Karpas-422 (cell line): ENCODE measurements at regions not wholly inside any gene's neighbourhood (a gene's known extent, or its start where the extent isn't known, plus 50 kb on each side); places are given as distances from the start of the nearest gene placed in this dataset.

Experiments used
- DNase-seq: peaks from one replicate; pipeline ENCODE4 v3.0.0-alpha.2; 2015
- H2AFZ ChIP-seq: fragments of 200-600 bp; sonication (generic); 2 replicates; pipeline ENCODE4 v1.6.1; 2014; ENCODE audit warnings: antibody characterized with exemption, low read length, mixed read lengths
- H3K27ac ChIP-seq: fragments of 200-600 bp; sonication (generic); 2 replicates; pipeline ENCODE4 v1.5.1; 2014; ENCODE audit warnings: mild to moderate bottlenecking, low read length, moderate library complexity
- H3K27me3 ChIP-seq: fragments of 200-600 bp; sonication (generic); 2 replicates; pipeline ENCODE4 v1.6.1; 2014; ENCODE audit warnings: low read length, mixed read lengths
- H3K36me3 ChIP-seq: fragments of 200-600 bp; sonication (generic); 2 replicates; pipeline ENCODE4 v1.6.1; 2014; ENCODE audit warnings: low read length, mixed read lengths; ENCODE audit not compliant: insufficient read depth
- H3K4me1 ChIP-seq: fragments of 200-600 bp; sonication (generic); 2 replicates; pipeline ENCODE4 v1.6.1; 2014; ENCODE audit warnings: mild to moderate bottlenecking, low read length, mixed read lengths
- H3K4me2 ChIP-seq: fragments of 200-600 bp; sonication (generic); 2 replicates; pipeline ENCODE4 v1.6.1; 2014; ENCODE audit warnings: low read length, low read depth, mild to moderate bottlenecking; ENCODE audit not compliant: poor library complexity, severe bottlenecking
- H3K4me3 ChIP-seq: fragments of 200-600 bp; sonication (generic); 2 replicates; pipeline ENCODE4 v1.5.1; 2014; ENCODE audit warnings: mild to moderate bottlenecking, antibody characterized with exemption, low read length, mixed read lengths
- H3K79me2 ChIP-seq: fragments of 200-600 bp; sonication (generic); 2 replicates; pipeline ENCODE4 v1.6.1; 2014; ENCODE audit warnings: mild to moderate bottlenecking, low read length, mixed read lengths
- H3K9ac ChIP-seq: fragments of 200-600 bp; sonication (generic); 2 replicates; pipeline ENCODE4 v1.6.0; 2014; ENCODE audit warnings: low read length
- H3K9me2 ChIP-seq: fragments of 200-600 bp; sonication (generic), shearing (Covaris generic); replicated peaks from 2 replicates; pipeline ENCODE4 v1.6.0; 2014; ENCODE audit warnings: mild to moderate bottlenecking, low read length, moderate library complexity; ENCODE audit not compliant: insufficient read depth
- H3K9me3 ChIP-seq: fragments of 300-700, 200-600 bp; sonication (generic); 2 replicates; pipeline ENCODE4 v1.6.1; 2014; ENCODE audit warnings: low read length, mixed read lengths
- H4K20me1 ChIP-seq: fragments of 200-600 bp; sonication (generic); 2 replicates; pipeline ENCODE4 v1.6.1; 2014; ENCODE audit warnings: mild to moderate bottlenecking, antibody characterized with exemption, low read length, low read depth; ENCODE audit not compliant: insufficient read depth

- Histone ChIP-seq H2AFZ (no peak overlapping the region), H3K4me1 (peaks cover 12% of the 10 kb centered on the region), H3K9me2 (no peaks in the 10 kb centered on the region)
These were observed 836.0 kb downstream of the MAFB start for GRCh38 chr20:39853050-39853449.

GRCh38 chr20:39851459-39851858 is 837.6 kb downstream of the MAFB start:
- H3K79me2 ChIP-seq: no peaks in the 10 kb centered on the region
- no peaks in the 10 kb centered on the region for H3K9me3 ChIP-seq
- DNase-seq: no peak
- peaks cover 12% of the 10 kb centered on the region for H3K4me1 ChIP-seq
- H3K4me3 ChIP-seq: no peak overlapping the region
- H3K27ac ChIP-seq: no peak overlapping the region
- H3K4me2 ChIP-seq: no peak overlapping the region
- H3K36me3 ChIP-seq: no peaks in the 10 kb centered on the region
- no peak overlapping the region for H2AFZ ChIP-seq
- no peaks in the 10 kb centered on the region for H3K27me3 ChIP-seq
- no peak overlapping the region for H3K9ac ChIP-seq
- no peaks in the 10 kb centered on the region for H3K9me2 ChIP-seq
- H4K20me1 ChIP-seq: no peaks in the 10 kb centered on the region

More at GRCh38 chr20:39853050-39853449, 836.0 kb downstream of the MAFB start:
- DNase-seq: no peak
- no peaks in the 10 kb centered on the region for H3K9me3 ChIP-seq
- H3K79me2 ChIP-seq: no peaks in the 10 kb centered on the region
- no peaks in the 10 kb centered on the region for H3K27me3 ChIP-seq
- H3K27ac ChIP-seq: no peak overlapping the region
- no peak overlapping the region for H3K4me2 ChIP-seq
- no peak overlapping the region for H3K9ac ChIP-seq
- H3K36me3 ChIP-seq: no peaks in the 10 kb centered on the region
- no peaks in the 10 kb centered on the region for H4K20me1 ChIP-seq
- no peak overlapping the region for H3K4me3 ChIP-seq

GRCh38 chr20:39850821-39851330 is 838.2 kb downstream of the MAFB start:
- no peaks in the 10 kb centered on the region for H4K20me1 ChIP-seq
- peak; percentile 50 for DNase-seq
- H3K27ac ChIP-seq: no peak overlapping the region
- H3K9me2 ChIP-seq: no peaks in the 10 kb centered on the region
- H2AFZ ChIP-seq: no peak overlapping the region
- H3K27me3 ChIP-seq: no peaks in the 10 kb centered on the region
- H3K9me3 ChIP-seq: no peaks in the 10 kb centered on the region
- H3K79me2 ChIP-seq: no peaks in the 10 kb centered on the region
- no peak overlapping the region for H3K4me2 ChIP-seq
- H3K36me3 ChIP-seq: no peaks in the 10 kb centered on the region
- H3K9ac ChIP-seq: no peak overlapping the region
- H3K4me3 ChIP-seq: no peak overlapping the region
- peaks cover 12% of the 10 kb centered on the region for H3K4me1 ChIP-seq

- DNase-seq: no peak
- Histone ChIP-seq H3K9ac (no peak overlapping the region), H3K36me3 (no peaks in the 10 kb centered on the region), H3K27me3 (no peaks in the 10 kb centered on the region), H3K9me3 (no peaks in the 10 kb centered on the region), H2AFZ (no peak overlapping the region), H3K4me3 (no peak overlapping the region), H3K4me2 (no peak overlapping the region), H3K9me2 (no peaks in the 10 kb centered on the region), H3K27ac (no peak overlapping the region), H3K4me1 (peaks cover 12% of the 10 kb centered on the region), H4K20me1 (no peaks in the 10 kb centered on the region), H3K79me2 (no peaks in the 10 kb centered on the region)
These were observed 838.8 kb downstream of the MAFB start for GRCh38 chr20:39850246-39850645.

- Histone ChIP-seq H3K4me2 (no peak overlapping the region), H2AFZ (no peak overlapping the region), H3K36me3 (no peaks in the 10 kb centered on the region), H3K27ac (no peak overlapping the region), H3K27me3 (no peaks in the 10 kb centered on the region), H3K9ac (no peak overlapping the region), H3K9me3 (no peaks in the 10 kb centered on the region), H3K9me2 (no peaks in the 10 kb centered on the region), H4K20me1 (no peaks in the 10 kb centered on the region), H3K4me3 (no peak overlapping the region), H3K79me2 (no peaks in the 10 kb centered on the region), H3K4me1 (peaks cover 12% of the 10 kb centered on the region)
- DNase-seq: no peak
These were observed 839.4 kb downstream of the MAFB start for GRCh38 chr20:39849664-39850063.

GRCh38 chr20:39849171-39849570 is 839.9 kb downstream of the MAFB start:
- DNase-seq: no peak
- H3K36me3 ChIP-seq: no peaks in the 10 kb centered on the region
- H3K27me3 ChIP-seq: no peaks in the 10 kb centered on the region
- H3K9ac ChIP-seq: no peak overlapping the region
- H3K4me3 ChIP-seq: no peak overlapping the region
- H3K9me3 ChIP-seq: no peaks in the 10 kb centered on the region
- H3K9me2 ChIP-seq: no peaks in the 10 kb centered on the region
- H2AFZ ChIP-seq: no peak overlapping the region
- H3K4me2 ChIP-seq: no peak overlapping the region
- no peaks in the 10 kb centered on the region for H3K79me2 ChIP-seq
- peaks cover 12% of the 10 kb centered on the region for H3K4me1 ChIP-seq
- no peak overlapping the region for H3K27ac ChIP-seq
- no peaks in the 10 kb centered on the region for H4K20me1 ChIP-seq

GRCh38 chr20:39839399-39840119 is 849.5 kb downstream of the MAFB start:
- no peak for DNase-seq
- H3K9me2 ChIP-seq: no peaks in the 10 kb centered on the region
- no peak overlapping the region for H2AFZ ChIP-seq
- H3K4me3 ChIP-seq: no peak overlapping the region
- no peaks in the 10 kb centered on the region for H3K27me3 ChIP-seq
- H3K36me3 ChIP-seq: no peaks in the 10 kb centered on the region
- no peaks in the 10 kb centered on the region for H3K79me2 ChIP-seq
- no peaks in the 10 kb centered on the region for H3K9me3 ChIP-seq
- H3K4me1 ChIP-seq: no peaks in the 10 kb centered on the region
- no peak overlapping the region for H3K9ac ChIP-seq
- H3K4me2 ChIP-seq: no peak overlapping the region
- H4K20me1 ChIP-seq: no peaks in the 10 kb centered on the region
- H3K27ac ChIP-seq: no peak overlapping the region

- no peak for DNase-seq
- no peaks in the 10 kb centered on the region for H4K20me1 ChIP-seq
- no peaks in the 10 kb centered on the region for H3K79me2 ChIP-seq
- H3K4me2 ChIP-seq: no peak overlapping the region
- no peaks in the 10 kb centered on the region for H3K36me3 ChIP-seq
- no peaks in the 10 kb centered on the region for H3K9me2 ChIP-seq
- no peaks in the 10 kb centered on the region for H3K27me3 ChIP-seq
- no peaks in the 10 kb centered on the region for H3K9me3 ChIP-seq
- no peak overlapping the region for H3K27ac ChIP-seq
- H2AFZ ChIP-seq: no peak overlapping the region
- H3K4me1 ChIP-seq: no peaks in the 10 kb centered on the region
- H3K4me3 ChIP-seq: no peak overlapping the region
- no peak overlapping the region for H3K9ac ChIP-seq
These were observed 851.5 kb downstream of the MAFB start for GRCh38 chr20:39837561-39837960.
